D721Med (cell line): ENCODE measurements at regions not wholly inside any gene's neighbourhood (a gene's known extent, or its start where the extent isn't known, plus 50 kb on each side); places are given as distances from the start of the nearest gene placed in this dataset.

Experiments used
- DNase-seq: peaks from one replicate; pipeline ENCODE4 v3.0.0; 2011; ENCODE audit warnings: low spot score; ENCODE audit not compliant: insufficient read length
- FAIRE-seq: peaks from 2 replicates; lab custom pipeline; 2011; peaks lifted over from hg19 to GRCh38; lab: Jason Lieb, UNC
- TF ChIP-seq, protein P1 (sequence below): IDR thresholded peaks from 2 replicates; pipeline ENCODE4 v1.5.1; 2012; ENCODE audit warnings: mild to moderate bottlenecking, control low read depth; ENCODE audit not compliant: insufficient read depth; ENCODE audit errors: missing control alignments

DNA sequence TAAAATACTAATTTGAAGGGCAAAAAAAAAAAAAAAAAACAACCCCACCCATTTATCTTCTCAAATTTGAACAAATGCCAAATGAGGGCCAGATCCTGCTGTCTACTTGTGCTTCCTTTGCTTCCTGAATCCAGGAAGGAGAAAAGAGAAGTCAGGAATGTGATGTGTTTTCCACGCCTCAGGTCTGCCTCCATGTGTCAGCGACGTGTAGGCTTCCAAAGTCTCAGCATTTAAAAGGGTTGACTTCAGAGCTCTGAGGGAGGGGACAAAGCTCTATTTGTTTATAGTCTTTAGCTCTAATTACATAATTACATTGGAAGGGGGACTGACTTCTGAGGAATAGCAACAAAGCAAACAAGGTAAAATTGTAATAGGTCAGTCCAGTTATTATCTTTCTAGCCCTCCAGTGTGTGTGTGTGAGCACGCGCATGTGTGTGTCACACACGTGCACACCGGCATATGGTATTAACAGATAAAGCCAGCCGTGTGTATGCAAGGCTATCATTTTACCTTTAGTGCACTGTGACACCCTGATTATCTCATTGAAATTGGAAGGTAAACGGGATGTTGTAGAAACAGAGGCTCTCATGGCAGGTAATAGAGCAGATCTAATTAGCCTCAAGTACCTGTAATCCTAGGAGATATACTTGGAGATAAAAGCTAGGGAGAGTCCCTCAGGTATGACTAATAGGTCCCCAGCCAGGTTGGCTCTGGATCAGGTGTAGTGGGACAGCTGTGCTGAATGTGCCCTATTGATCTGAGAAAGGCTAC is 911.4 kb upstream of the ZEB2 start:
- TF ChIP-seq, protein P1, sequence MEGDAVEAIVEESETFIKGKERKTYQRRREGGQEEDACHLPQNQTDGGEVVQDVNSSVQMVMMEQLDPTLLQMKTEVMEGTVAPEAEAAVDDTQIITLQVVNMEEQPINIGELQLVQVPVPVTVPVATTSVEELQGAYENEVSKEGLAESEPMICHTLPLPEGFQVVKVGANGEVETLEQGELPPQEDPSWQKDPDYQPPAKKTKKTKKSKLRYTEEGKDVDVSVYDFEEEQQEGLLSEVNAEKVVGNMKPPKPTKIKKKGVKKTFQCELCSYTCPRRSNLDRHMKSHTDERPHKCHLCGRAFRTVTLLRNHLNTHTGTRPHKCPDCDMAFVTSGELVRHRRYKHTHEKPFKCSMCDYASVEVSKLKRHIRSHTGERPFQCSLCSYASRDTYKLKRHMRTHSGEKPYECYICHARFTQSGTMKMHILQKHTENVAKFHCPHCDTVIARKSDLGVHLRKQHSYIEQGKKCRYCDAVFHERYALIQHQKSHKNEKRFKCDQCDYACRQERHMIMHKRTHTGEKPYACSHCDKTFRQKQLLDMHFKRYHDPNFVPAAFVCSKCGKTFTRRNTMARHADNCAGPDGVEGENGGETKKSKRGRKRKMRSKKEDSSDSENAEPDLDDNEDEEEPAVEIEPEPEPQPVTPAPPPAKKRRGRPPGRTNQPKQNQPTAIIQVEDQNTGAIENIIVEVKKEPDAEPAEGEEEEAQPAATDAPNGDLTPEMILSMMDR: no peak
- no peak for FAIRE-seq
- no peak for DNase-seq

DNA sequence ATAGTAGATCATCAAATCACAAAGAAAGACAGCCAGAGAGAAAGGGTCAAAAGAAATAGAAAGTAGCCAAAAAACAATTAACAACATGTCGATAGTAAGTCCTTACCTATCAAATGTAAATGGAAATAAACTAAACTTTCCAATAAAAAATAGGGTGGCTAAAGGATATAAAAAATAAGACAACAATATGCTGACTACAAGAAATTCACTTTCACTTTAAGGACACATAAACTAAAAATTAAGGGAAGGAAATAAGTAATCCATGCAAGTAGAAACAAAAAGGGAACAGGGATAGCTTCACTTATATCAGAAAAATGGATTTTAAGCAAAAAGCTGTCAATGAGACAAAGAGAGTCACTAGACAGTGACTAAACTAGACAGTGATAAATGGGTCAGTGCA is 903.9 kb upstream of the ZEB2 start:
- TF ChIP-seq, protein P1: no peak
- no peak for DNase-seq
- FAIRE-seq: peak; percentile 21

DNA sequence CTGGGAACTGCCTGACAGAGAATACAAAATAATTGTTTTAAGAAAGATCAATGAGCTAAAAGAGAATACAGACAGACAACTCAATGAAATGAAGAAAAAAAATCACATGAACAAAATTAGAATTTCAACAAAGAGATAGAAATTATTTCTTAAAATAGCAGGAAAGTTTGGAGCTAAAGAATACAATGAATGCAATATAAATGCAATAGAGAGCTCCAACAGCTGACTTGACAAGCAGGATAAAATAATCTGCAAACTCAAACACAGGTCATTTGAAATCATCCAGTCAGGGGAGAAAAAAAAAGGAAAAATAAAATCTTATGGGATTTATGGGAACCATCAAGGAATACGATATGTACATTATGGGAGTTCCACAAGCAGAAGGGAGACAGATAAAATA is 902.7 kb upstream of the ZEB2 start:
- TF ChIP-seq, protein P1: no peak
- FAIRE-seq (no peak), DNase-seq (no peak)

DNA sequence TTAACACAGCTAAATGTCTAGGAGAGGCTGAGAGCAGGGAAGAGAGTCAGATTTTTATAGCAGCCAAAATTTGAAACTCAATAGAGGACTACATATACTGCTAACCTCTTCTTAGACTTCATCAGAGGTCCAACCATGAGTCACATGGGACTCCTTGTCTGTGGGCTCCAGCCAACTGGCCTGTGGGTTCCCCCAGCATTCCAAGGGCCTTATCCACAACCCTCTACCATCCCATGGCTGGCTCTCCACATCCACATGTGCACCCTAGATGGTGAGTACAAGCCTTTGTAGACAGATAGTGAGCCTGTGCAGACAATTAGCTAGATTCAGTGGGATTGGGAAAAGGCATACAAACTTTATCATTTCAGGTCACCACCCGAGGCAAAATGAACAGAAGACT is 901.9 kb upstream of the ZEB2 start:
- TF ChIP-seq, protein P1: no peak
- FAIRE-seq (no peak), DNase-seq (no peak)

DNA sequence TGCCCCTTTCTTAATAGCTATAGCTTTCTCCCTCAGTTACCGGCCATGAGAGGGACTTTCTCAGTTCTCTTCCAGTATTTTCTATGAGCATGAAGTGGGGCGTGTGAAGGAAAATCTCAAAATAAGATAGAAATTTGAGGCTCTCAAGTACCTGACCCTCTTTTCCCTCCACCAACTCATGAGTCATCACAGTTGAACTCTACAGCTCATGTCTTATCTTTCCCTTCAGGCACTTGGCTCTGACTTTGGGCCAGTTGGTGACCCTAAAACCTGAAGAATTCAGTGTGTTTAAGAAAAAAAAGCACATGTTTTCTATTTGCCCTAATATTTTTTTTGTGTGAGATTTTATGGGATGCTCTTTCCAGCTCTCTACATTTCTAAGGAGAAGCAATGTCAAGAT is 896.7 kb upstream of the ZEB2 start:
- FAIRE-seq (no peak), DNase-seq (no peak)
- TF ChIP-seq, protein P1: no peak

DNA sequence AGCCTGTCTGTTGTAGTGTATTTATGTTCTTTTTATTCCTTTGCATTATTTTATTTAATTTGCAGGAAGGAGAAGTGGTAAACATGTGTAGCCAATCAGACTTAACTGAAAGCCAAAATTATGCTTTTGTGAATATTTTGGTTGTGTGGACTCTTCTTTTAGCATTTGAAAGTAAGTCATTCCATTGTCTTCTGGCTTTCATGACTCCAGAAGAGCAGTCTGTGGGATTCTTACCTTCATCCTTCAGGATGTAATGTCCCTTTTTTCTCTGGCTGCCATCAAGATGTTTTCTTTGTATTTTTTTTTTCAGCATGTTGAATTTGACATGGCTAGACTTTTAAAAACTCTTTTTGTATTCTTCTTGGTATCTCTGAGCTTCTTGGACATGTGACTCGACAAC is 895.2 kb upstream of the ZEB2 start:
- TF ChIP-seq, protein P1: no peak
- FAIRE-seq (no peak), DNase-seq (no peak)

DNA sequence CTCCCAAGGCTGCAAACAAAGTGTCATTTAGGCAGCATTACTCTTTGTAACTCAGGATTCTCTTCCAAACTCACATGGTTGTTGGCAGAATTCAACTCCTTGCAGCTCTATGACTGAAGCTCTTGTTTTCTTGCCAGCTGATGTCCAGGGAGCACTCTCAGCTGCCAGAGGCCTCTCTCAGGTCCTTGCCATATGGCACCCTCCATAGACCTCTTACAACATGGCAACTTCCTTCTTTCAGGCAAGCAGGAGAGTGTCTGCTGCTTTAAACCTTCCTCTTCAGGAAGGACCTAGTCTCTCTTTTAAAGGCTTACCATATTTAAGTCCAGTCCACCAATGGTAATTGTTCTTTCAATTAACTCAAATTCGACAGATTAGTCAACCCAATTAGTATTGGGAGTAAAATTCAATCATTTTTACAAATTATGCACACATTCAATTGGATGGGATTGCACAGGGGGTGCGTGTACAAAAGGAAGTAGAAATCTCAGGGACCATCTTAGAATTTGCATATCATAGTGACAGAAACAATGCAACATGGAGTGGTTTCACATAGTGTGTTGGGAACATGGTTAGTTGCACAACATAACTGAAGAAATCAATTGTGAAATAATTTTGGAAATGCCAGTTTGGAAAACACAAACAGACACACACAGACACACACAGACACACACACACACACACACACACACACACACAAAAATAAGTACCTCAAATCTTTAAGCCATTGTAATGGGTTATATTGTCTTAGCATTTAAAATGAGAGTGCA is 893.5 kb upstream of the ZEB2 start:
- FAIRE-seq: no peak
- DNase-seq: no peak
- TF ChIP-seq, protein P1: no peak
